Right lobe of liver (tissue), 4 donors: ENCODE measurements at regions not wholly inside any gene's neighbourhood (a gene's known extent, or its start where the extent isn't known, plus 50 kb on each side); places are given as distances from the start of the nearest gene placed in this dataset.

Source experiments
- CTCF ChIP-seq, 4 donors: fragments of 200-600 bp in 3 of 4; fragments of 450-650 bp in 1 of 4; IDR thresholded peaks; one replicate each; pipeline versions ENCODE4 v1.5.1 to v1.8.0; 2016 to 2022; ENCODE audit warnings: antibody characterized with exemption in 4 of 4, mild to moderate bottlenecking in 2 of 4
- POLR2A ChIP-seq: fragments of 450-650 bp; IDR thresholded peaks from one replicate; pipeline ENCODE4 v1.6.1; 2017; ENCODE audit warnings: antibody characterized with exemption, mild to moderate bottlenecking
- donor health status: DM: no; HTN: no; CAD: no.
- donor health status: DM: no; HTN: no; CAD: no.
- donor health status: DM: no; HTN: yes; CAD: no.

GRCh38 chr5:73302797-73303147, 129.8 kb downstream of the TMEM174 start:
- TF ChIP-seq CTCF (IDR thresholded peaks at IDR 0.05) (no peak), POLR2A (no peak)
